Omental fat pad (tissue), 3 donors: ENCODE measurements at regions not wholly inside any gene's neighbourhood (a gene's known extent, or its start where the extent isn't known, plus 50 kb on each side); places are given as distances from the start of the nearest gene placed in this dataset.

Source experiments
- ATAC-seq: fragments of 150-250 bp; one replicate; pipeline ENCODE4 v1.9.1; 2016; ENCODE audit warnings: mild to moderate bottlenecking, moderate library complexity; ENCODE audit not compliant: low FRiP score
- DNase-seq: peaks from one replicate; pipeline ENCODE4 v3.0.0-alpha.2; 2019; ENCODE audit warnings: low spot score
- TF ChIP-seq, protein P1 (sequence below), 3 donors: fragments of 450-650 bp; IDR thresholded peaks; one replicate each; pipeline ENCODE4 v1.5.1; 2016 to 2017; ENCODE audit warnings: antibody characterized with exemption in 3 of 3, mild to moderate bottlenecking in 3 of 3, moderate library complexity in 2 of 3

DNA sequence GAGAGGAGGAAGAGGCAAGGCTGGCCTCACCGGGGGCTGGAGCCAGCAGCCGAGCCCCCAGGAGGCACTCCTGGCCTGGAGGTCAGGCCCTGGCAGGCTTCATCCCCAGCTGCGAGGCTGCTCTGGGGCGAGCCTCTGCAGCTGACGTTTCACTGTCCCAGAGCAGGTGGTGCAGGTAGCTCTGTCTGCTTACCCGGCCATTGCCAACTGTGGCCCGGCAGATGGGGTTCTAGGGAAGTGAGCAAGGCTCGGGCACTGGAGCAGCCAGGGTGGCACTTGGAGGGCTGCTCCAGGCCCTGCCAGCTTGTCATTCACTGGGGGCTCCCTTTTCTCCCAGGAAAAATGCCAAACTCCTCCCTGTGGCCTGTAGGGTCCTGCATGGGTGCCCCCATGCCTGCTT, 118.7 kb upstream of the ANO1 start:
- ATAC-seq (no peak), DNase-seq (no peak)
- TF ChIP-seq, protein P1, sequence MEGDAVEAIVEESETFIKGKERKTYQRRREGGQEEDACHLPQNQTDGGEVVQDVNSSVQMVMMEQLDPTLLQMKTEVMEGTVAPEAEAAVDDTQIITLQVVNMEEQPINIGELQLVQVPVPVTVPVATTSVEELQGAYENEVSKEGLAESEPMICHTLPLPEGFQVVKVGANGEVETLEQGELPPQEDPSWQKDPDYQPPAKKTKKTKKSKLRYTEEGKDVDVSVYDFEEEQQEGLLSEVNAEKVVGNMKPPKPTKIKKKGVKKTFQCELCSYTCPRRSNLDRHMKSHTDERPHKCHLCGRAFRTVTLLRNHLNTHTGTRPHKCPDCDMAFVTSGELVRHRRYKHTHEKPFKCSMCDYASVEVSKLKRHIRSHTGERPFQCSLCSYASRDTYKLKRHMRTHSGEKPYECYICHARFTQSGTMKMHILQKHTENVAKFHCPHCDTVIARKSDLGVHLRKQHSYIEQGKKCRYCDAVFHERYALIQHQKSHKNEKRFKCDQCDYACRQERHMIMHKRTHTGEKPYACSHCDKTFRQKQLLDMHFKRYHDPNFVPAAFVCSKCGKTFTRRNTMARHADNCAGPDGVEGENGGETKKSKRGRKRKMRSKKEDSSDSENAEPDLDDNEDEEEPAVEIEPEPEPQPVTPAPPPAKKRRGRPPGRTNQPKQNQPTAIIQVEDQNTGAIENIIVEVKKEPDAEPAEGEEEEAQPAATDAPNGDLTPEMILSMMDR (IDR thresholded peaks at IDR 0.05), result no peak

DNA sequence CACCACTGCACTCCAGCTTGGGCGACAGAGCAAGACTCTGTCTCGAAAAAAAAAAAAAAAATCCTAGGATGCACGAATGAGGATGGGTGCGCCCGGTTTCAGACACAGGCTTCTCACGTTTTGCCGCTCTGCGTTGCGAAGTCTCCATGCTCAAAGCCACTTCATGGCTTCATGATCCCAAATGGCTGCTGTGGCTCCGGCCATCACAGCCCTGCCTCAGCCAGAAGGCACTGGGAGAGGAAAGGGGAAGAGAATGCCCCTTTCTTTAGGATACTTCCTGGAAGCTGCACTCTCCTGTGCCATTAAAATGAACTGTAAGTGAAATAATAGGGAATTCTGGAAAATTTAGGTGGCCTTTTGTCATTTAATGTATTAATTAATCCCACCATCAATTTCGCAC, 116.4 kb upstream of the ANO1 start:
- ATAC-seq (no peak), DNase-seq (no peak)
- TF ChIP-seq, protein P1 (IDR thresholded peaks at IDR 0.05), result no peak

DNA sequence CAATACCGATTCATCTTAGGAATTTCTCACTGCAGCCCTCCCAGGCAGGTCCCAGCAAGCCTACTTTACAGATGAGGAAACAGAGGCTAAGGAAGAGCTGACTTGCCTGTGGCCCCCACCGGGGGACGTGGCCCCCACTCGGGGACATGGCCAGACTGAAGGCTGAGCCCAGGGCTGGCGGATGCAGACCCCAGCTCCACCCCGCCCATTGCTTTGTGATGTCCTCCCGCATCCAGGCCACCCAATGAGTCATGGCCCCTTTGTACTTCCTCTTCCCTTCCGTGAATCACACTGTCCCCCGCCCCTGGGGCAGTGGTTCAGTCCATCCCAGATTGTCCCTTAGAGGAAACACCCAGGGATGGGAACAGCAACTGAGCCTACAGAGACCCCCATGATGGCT, 116.0 kb upstream of the ANO1 start:
- no peak for DNase-seq
- TF ChIP-seq, protein P1 (IDR thresholded peaks at IDR 0.05), result no peak
- ATAC-seq, result no peak

DNA sequence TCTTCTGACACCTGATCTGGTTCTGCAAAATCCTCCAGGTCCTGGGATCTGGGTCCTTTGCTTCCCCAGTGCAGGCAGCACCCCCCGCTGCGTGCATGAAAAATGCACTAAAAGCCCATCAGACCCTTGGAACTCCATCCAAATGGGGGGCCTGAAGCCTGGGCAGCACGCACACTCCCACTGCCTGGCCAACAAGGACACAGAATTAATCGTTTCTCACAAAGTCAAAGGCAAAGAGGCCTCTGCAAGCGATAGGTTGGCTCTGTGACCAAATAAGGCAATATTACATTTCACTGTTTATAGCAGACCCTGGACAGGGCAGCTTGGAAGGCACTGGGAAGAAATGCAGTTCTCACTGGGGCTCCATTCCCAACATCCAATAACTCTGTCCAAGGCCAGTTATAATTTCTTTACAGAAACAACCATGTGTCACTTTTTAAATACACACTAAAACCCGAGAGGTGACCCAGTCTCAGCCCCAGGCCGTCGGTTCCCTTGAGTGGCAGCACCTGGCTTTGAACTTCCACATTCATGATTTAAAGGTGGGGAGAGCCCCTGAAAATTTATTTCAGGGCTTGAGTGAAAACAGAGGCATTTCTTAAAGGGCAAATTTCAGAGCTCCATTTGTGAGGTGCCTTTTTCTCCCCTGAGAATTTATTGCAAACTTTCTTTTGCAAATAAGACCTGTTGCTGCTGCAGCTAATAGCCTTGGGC, 114.4 kb upstream of the ANO1 start:
- TF ChIP-seq, protein P1 (IDR thresholded peaks at IDR 0.05), result no peak
- DNase-seq (no peak), ATAC-seq (no peak)

DNA sequence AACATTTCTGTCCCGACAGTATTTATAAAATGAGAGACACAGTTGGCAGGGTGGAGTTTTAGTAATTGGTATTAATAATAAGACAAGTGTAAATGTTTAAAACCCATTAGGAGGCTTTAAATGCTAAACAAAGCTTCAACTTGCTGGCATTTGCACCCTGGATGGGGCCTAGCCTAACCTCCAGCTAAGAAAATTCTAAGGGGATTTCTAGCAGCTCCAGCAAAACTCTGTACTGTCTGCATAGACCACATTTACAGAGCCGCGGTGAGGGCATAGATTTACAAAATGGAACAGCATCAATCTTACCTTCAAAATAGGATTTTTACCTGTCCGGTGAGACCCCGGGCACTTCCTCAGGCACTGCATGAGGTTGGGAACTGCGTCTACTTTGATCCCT, 113.9 kb upstream of the ANO1 start:
- TF ChIP-seq, protein P1 (IDR thresholded peaks at IDR 0.05), result no peak
- ATAC-seq, result no peak
- no peak for DNase-seq

DNA sequence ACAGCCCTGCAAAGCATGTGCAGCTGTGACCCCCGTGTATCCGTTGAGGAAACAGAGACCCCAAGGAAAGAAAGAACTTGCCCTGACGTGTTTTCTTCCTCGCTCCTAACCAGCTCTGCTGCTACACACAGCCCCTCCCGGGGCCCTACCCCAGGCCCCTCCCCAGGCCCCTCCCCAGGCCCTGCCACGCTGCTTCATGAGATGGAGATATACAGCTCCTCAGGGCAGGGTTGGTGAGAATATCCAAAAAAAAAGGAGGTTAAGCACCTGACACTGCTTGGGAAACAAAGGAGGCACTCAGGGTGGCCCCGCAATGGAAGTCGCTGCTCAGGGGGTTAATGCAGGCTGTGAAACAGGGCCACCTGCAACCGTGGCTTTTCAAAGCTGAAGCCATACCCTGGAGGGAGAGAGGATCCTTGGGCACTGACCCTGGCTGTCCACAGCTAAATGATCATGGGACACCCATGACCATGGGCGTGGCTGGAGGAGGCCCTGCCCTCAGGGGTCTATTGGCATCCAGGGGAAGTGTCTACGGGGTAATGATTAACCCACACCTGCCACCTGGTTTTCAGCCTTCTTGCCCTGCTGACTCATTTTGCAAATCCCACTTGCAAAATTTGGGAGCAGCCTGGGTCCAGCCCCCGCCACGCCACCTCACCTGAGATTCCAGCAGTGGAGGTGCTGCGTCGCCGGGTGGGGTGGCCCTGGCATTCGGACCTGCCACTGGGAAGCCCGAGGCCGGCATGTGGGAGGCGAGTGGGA, 112.1 kb upstream of the ANO1 start:
- DNase-seq, result no peak
- no peak for ATAC-seq
- TF ChIP-seq, protein P1 (IDR thresholded peaks at IDR 0.05), result no peak

DNA sequence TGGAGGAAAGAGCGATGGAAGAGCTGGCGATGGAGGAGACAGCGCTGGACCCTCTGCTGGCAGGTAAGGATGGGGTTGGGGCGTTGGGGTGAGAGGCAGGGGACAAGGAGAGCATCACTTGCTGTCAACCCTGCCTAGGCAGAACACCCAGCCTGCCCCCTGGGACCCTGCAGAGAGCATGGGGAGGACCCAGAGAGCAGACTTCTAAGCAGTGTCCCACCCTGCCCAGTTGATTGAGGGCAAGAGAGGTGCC, 111.6 kb upstream of the ANO1 start:
- TF ChIP-seq, protein P1 (IDR thresholded peaks at IDR 0.05), result no peak
- ATAC-seq (no peak), DNase-seq (no peak)
